GM18873 (cell line): ENCODE measurements at regions not wholly inside any gene's neighbourhood (a gene's known extent, or its start where the extent isn't known, plus 50 kb on each side); places are given as distances from the start of the nearest gene placed in this dataset.
"Not testable (repeated sequence)": the region's sequence is repeated elsewhere in the genome, so short reads cannot be mapped to it uniquely, and the experiment has no call there.

Experiments
- ATAC-seq: cut with Tn5 transposase; IDR thresholded peaks from one replicate; pipeline ENCODE4 v1.9.1; 2021; ENCODE audit warnings: mild to moderate bottlenecking, moderate library complexity, moderate number of reproducible peaks; ENCODE audit not compliant: unreplicated experiment, low FRiP score

- ATAC-seq, result no peak
These were observed 273.7 kb downstream of the HNRNPD start for GRCh38 chr4:82099928-82100579.

GRCh38 chr4:82097504-82097903 is 276.3 kb downstream of the HNRNPD start:
- ATAC-seq, result no peak

- no peak for ATAC-seq
These were observed 283.1 kb downstream of the HNRNPD start for GRCh38 chr4:82090717-82091116.

GRCh38 chr4:82084747-82085146 is 289.0 kb downstream of the HNRNPD start:
- no peak for ATAC-seq

- ATAC-seq, result not testable (repeated sequence)
These were observed 296.3 kb downstream of the HNRNPD start for GRCh38 chr4:82077471-82077995.

- ATAC-seq, result no peak
These were observed 297.0 kb downstream of the HNRNPD start for GRCh38 chr4:82076809-82077208.

- no peak for ATAC-seq
These were observed 297.4 kb downstream of the HNRNPD start for GRCh38 chr4:82076359-82076758.

GRCh38 chr4:82071951-82072350 is 301.8 kb downstream of the HNRNPD start:
- ATAC-seq, result no peak

GRCh38 chr4:82069883-82070638 is 303.7 kb downstream of the HNRNPD start:
- no peak for ATAC-seq

GRCh38 chr4:82063017-82063416 is 310.8 kb downstream of the HNRNPD start:
- no peak for ATAC-seq

- no peak for ATAC-seq
These were observed 315.7 kb downstream of the HNRNPD start for GRCh38 chr4:82057990-82058544.

GRCh38 chr4:82055156-82055555 is 318.6 kb downstream of the HNRNPD start:
- no peak for ATAC-seq

GRCh38 chr4:82053396-82053795 is 320.4 kb downstream of the HNRNPD start:
- ATAC-seq, result no peak

- ATAC-seq, result no peak
These were observed 323.0 kb downstream of the HNRNPD start for GRCh38 chr4:82050796-82051195.

- no peak for ATAC-seq
These were observed 324.5 kb downstream of the HNRNPD start for GRCh38 chr4:82049294-82049693.

- no peak for ATAC-seq
These were observed 326.1 kb downstream of the HNRNPD start for GRCh38 chr4:82047731-82048130.

- ATAC-seq, result no peak
These were observed 327.0 kb downstream of the HNRNPD start for GRCh38 chr4:82046796-82047195.

GRCh38 chr4:82045267-82045666 is 328.5 kb downstream of the HNRNPD start:
- ATAC-seq, result no peak

GRCh38 chr4:82044141-82044993 is 329.4 kb downstream of the HNRNPD start:
- ATAC-seq, result no peak

GRCh38 chr4:82043809-82044137 is 330.0 kb downstream of the HNRNPD start:
- no peak for ATAC-seq
